SK-N-SH treated with all-trans-retinoic acid at 6 μM for 48 hours (cell line): ENCODE measurements at regions not wholly inside any gene's neighbourhood (a gene's known extent, or its start where the extent isn't known, plus 50 kb on each side); places are given as distances from the start of the nearest gene placed in this dataset.

Experiments used
- ARNTL ChIP-seq: fragments of 450-650 bp; formaldehyde crosslinking; IDR thresholded peaks from 2 replicates; pipeline ENCODE4 v1.5.0; 2020; ENCODE audit warnings: low read depth, mild to moderate bottlenecking, moderate library complexity, borderline replicate concordance
- BACH2 ChIP-seq: fragments of 250-450 bp; sonication (Bioruptor Pico); IDR thresholded peaks from 2 replicates; pipeline ENCODE4 v1.9.0; 2021; ENCODE audit warnings: mild to moderate bottlenecking, borderline replicate concordance
- RARB ChIP-seq: fragments of 250-450 bp; sonication (Bioruptor Pico); IDR thresholded peaks from 2 replicates; pipeline ENCODE4 v1.8.0; 2021; ENCODE audit warnings: mild to moderate bottlenecking, moderate library complexity
- ZFP3 ChIP-seq: fragments of 250-450 bp; sonication (Bioruptor Pico); IDR thresholded peaks from 2 replicates; pipeline ENCODE4 v1.5.0; 2020; ENCODE audit warnings: mild to moderate bottlenecking, moderate library complexity
- TF ChIP-seq, protein P1 (sequence below): fragments of 250-450 bp; sonication (Bioruptor Pico); IDR thresholded peaks from 2 replicates; pipeline ENCODE4 v1.8.0; 2020; ENCODE audit warnings: mild to moderate bottlenecking, moderate library complexity, borderline replicate concordance
- TF ChIP-seq, protein P2 (sequence below): fragments of 250-450 bp; sonication (Bioruptor Pico); IDR thresholded peaks from 2 replicates; pipeline ENCODE4 v1.5.1; 2021; ENCODE audit warnings: mild to moderate bottlenecking, moderate library complexity

DNA sequence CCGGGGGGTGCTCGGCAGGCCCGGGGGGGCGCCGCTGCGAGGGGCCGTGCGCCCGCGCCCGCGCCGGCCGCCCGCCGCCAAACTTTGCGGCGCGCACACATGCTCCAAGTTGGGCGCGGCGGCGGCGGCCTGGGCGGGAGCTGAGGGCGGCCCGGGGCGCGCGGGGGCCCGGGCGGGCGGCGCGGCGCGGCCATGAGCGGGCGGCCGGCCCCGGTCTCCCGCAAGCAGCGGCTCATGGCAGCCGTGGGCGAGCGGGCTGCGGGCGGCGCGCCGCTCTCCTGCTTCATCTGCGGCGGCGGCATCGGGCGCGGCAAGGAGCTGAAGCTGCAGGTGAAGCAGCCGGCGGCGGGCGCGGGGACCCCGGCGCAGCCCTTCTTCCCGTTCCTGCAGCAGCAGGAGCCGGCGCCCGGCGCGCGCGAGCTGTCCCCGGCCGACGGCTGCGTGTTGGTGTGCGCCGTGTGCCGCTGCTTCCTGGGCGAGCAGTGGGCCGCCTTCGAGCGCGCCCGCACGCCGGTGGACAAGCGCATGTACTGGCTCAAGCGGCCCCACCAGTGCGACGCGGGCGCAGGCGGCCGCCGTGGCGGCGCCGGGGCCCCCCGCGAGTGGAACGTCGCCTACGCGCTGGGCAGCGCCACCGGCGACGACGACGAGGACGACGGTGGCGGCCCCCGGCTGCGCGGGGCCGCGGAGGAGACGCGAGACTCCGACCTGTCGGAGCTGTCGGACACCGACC lies 57.2 kb upstream of the CIBAR2 start:
- TF ChIP-seq BACH2: no peak
- TF ChIP-seq, protein P1, sequence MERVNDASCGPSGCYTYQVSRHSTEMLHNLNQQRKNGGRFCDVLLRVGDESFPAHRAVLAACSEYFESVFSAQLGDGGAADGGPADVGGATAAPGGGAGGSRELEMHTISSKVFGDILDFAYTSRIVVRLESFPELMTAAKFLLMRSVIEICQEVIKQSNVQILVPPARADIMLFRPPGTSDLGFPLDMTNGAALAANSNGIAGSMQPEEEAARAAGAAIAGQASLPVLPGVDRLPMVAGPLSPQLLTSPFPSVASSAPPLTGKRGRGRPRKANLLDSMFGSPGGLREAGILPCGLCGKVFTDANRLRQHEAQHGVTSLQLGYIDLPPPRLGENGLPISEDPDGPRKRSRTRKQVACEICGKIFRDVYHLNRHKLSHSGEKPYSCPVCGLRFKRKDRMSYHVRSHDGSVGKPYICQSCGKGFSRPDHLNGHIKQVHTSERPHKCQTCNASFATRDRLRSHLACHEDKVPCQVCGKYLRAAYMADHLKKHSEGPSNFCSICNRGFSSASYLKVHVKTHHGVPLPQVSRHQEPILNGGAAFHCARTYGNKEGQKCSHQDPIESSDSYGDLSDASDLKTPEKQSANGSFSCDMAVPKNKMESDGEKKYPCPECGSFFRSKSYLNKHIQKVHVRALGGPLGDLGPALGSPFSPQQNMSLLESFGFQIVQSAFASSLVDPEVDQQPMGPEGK: no peak
- TF ChIP-seq, protein P2, sequence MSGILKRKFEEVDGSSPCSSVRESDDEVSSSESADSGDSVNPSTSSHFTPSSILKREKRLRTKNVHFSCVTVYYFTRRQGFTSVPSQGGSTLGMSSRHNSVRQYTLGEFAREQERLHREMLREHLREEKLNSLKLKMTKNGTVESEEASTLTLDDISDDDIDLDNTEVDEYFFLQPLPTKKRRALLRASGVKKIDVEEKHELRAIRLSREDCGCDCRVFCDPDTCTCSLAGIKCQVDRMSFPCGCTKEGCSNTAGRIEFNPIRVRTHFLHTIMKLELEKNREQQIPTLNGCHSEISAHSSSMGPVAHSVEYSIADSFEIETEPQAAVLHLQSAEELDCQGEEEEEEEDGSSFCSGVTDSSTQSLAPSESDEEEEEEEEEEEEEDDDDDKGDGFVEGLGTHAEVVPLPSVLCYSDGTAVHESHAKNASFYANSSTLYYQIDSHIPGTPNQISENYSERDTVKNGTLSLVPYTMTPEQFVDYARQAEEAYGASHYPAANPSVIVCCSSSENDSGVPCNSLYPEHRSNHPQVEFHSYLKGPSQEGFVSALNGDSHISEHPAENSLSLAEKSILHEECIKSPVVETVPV (CRISPR knock-in tag): no peak
- TF ChIP-seq RARB (CRISPR knock-in tag): no peak
- TF ChIP-seq ARNTL (CRISPR knock-in tag): no peak
- TF ChIP-seq ZFP3 (CRISPR knock-in tag): no peak
